ENCODE measurements at regions not wholly inside any gene's neighbourhood (a gene's known extent, or its start where the extent isn't known, plus 50 kb on each side); places are given as distances from the start of the nearest gene placed in this dataset.
A peak's percentile ranks its signal among the peaks of the same experiment; 100 is the strongest.

GRCh38 chr2:62447411-62447810, 58.6 kb downstream of the TMEM17 start:
- no peak for TF ChIP-seq CTCF (IDR thresholded peaks at IDR 0.05)
- no peak for TF ChIP-seq POLR2A (IDR thresholded peaks at IDR 0.05)
- no peak for TF ChIP-seq POLR2AphosphoS5 (IDR thresholded peaks at IDR 0.05; ENCODE audit: insufficient read depth in 1 of 2, low read depth in 1 of 2)
- no peaks in the 10 kb centered on the region for H3K27me3 ChIP-seq
- no peaks in the 10 kb centered on the region for H3K36me3 ChIP-seq
- H3K27ac ChIP-seq = no peak overlapping the region
- H3K9me3 ChIP-seq = no peaks in the 10 kb centered on the region
- H3K4me1 ChIP-seq = no peaks in the 10 kb centered on the region
- DNase-seq (ENCODE audit: extremely low spot score in 2 of 2) = no peak
- peak overlapping the region in 1 of 2 donors; percentile 38 for H3K4me3 ChIP-seq
- intact Hi-C loops (cut with DNase I) = no loop called here

GRCh38 chr2:62446491-62446890, 59.5 kb downstream of the TMEM17 start:
- Histone ChIP-seq H3K4me3 (peak overlapping the region in 1 of 2 donors; percentile 38), H3K36me3 (no peaks in the 10 kb centered on the region), H3K4me1 (no peaks in the 10 kb centered on the region), H3K9me3 (no peaks in the 10 kb centered on the region), H3K27me3 (no peaks in the 10 kb centered on the region), H3K27ac (no peak overlapping the region)
- TF ChIP-seq POLR2AphosphoS5 (IDR thresholded peaks at IDR 0.05; ENCODE audit: insufficient read depth in 1 of 2, low read depth in 1 of 2) (no peak), POLR2A (IDR thresholded peaks at IDR 0.05) (no peak), CTCF (IDR thresholded peaks at IDR 0.05) (no peak)
- DNase-seq (ENCODE audit: extremely low spot score in 2 of 2) = no peak
- intact Hi-C loops (cut with DNase I) = no loop called here

- peak in 1 of 2 donors; percentile 91 for DNase-seq (ENCODE audit: extremely low spot score in 2 of 2)
- intact Hi-C loops (cut with DNase I) = no loop called here
- Histone ChIP-seq H3K4me3 (peak overlapping the region in 1 of 2 donors; percentile 38), H3K27me3 (no peaks in the 10 kb centered on the region), H3K36me3 (no peaks in the 10 kb centered on the region), H3K27ac (no peak overlapping the region), H3K4me1 (no peaks in the 10 kb centered on the region), H3K9me3 (no peaks in the 10 kb centered on the region)
- TF ChIP-seq CTCF (IDR thresholded peaks at IDR 0.05) (no peak), POLR2A (IDR thresholded peaks at IDR 0.05) (no peak), POLR2AphosphoS5 (IDR thresholded peaks at IDR 0.05; ENCODE audit: insufficient read depth in 1 of 2, low read depth in 1 of 2) (no peak)
Observed at GRCh38 chr2:62443886-62444285, 62.1 kb downstream of the TMEM17 start.

- Histone ChIP-seq H3K9me3 (no peaks in the 10 kb centered on the region), H3K27me3 (no peaks in the 10 kb centered on the region), H3K36me3 (no peaks in the 10 kb centered on the region), H3K4me1 (no peaks in the 10 kb centered on the region), H3K4me3 (peak overlapping the region in 1 of 2 donors; percentile 38), H3K27ac (no peak overlapping the region)
- TF ChIP-seq CTCF (IDR thresholded peaks at IDR 0.05) = no peak
- no peak for TF ChIP-seq POLR2AphosphoS5 (IDR thresholded peaks at IDR 0.05; ENCODE audit: insufficient read depth in 1 of 2, low read depth in 1 of 2)
- TF ChIP-seq POLR2A (IDR thresholded peaks at IDR 0.05) = no peak
- intact Hi-C loops (cut with DNase I) = no loop called here
- peak in 1 of 2 donors; percentile 81 for DNase-seq (ENCODE audit: extremely low spot score in 2 of 2)
Observed at GRCh38 chr2:62443471-62443870, 62.5 kb downstream of the TMEM17 start.

GRCh38 chr2:62441824-62442223, 64.2 kb downstream of the TMEM17 start:
- Histone ChIP-seq H3K27ac (no peak overlapping the region), H3K4me3 (peak overlapping the region in 1 of 2 donors; percentile 38), H3K36me3 (no peaks in the 10 kb centered on the region)

More at GRCh38 chr2:62441824-62442223, 64.2 kb downstream of the TMEM17 start:
- DNase-seq (ENCODE audit: extremely low spot score in 2 of 2) = no peak
- Histone ChIP-seq H3K4me1 (no peaks in the 10 kb centered on the region), H3K27me3 (no peaks in the 10 kb centered on the region), H3K9me3 (no peaks in the 10 kb centered on the region)
- intact Hi-C loops (cut with DNase I) = no loop called here
- TF ChIP-seq CTCF (IDR thresholded peaks at IDR 0.05) (no peak), POLR2AphosphoS5 (IDR thresholded peaks at IDR 0.05; ENCODE audit: insufficient read depth in 1 of 2, low read depth in 1 of 2) (no peak), POLR2A (IDR thresholded peaks at IDR 0.05) (no peak)
